GM23338 (cell line): ENCODE measurements at regions not wholly inside any gene's neighbourhood (a gene's known extent, or its start where the extent isn't known, plus 50 kb on each side); places are given as distances from the start of the nearest gene placed in this dataset.
A peak's percentile ranks its signal among the peaks of the same experiment; 100 is the strongest.

ENCODE experiments used
- ATAC-seq: fragments of 200-7000 bp; cut with Tn5 transposase; 3 replicates; pipeline ENCODE4 v1.9.1; 2020
- DNase-seq: peaks from one replicate; pipeline ENCODE4 v3.0.0-alpha.2; 2015; ENCODE audit warnings: low spot score
- H2AFZ ChIP-seq: fragments of 200-600 bp; sonication (generic); 2 replicates; pipeline ENCODE4 v1.8.0; 2016; ENCODE audit warnings: antibody characterized with exemption, mild to moderate bottlenecking, moderate library complexity
- H3F3A ChIP-seq: fragments of 200-600 bp; sonication (generic); replicated peaks from 2 replicates; pipeline ENCODE4 v1.8.0; 2017; ENCODE audit warnings: antibody characterized with exemption, mixed run types, low read depth
- H3K27ac ChIP-seq: fragments of 200-600 bp; sonication (generic); 2 replicates; pipeline ENCODE4 v1.6.1; 2016; ENCODE audit warnings: low read depth
- H3K27me3 ChIP-seq: fragments of 200-600 bp; sonication (generic); 2 replicates; pipeline ENCODE4 v1.8.0; 2016; ENCODE audit warnings: mild to moderate bottlenecking, mixed run types, moderate library complexity; ENCODE audit not compliant: insufficient read depth
- H3K36me3 ChIP-seq: fragments of 200-600 bp; sonication (generic); 2 replicates; pipeline ENCODE4 v1.8.0; 2016; ENCODE audit warnings: mild to moderate bottlenecking; ENCODE audit not compliant: insufficient read depth
- H3K4me1 ChIP-seq: fragments of 200-600 bp; sonication (generic); 2 replicates; pipeline ENCODE4 v1.8.0; 2016; ENCODE audit warnings: mild to moderate bottlenecking, moderate library complexity; ENCODE audit not compliant: insufficient read depth
- H3K4me2 ChIP-seq: fragments of 200-600 bp; sonication (generic); 2 replicates; pipeline ENCODE4 v1.7.1; 2017; ENCODE audit warnings: mixed run types
- H3K4me3 ChIP-seq: fragments of 200-600 bp; sonication (generic); 2 replicates; pipeline ENCODE4 v1.6.1; 2016; ENCODE audit warnings: mixed run types
- H3K79me2 ChIP-seq: fragments of 200-600 bp; sonication (generic); replicated peaks from 2 replicates; pipeline ENCODE4 v1.8.0; 2017; ENCODE audit warnings: mild to moderate bottlenecking; ENCODE audit not compliant: insufficient read depth
- H3K9me2 ChIP-seq: fragments of 200-600 bp; sonication (generic); 2 replicates; pipeline ENCODE4 v1.8.0; 2017; ENCODE audit not compliant: insufficient read depth
- H4K20me1 ChIP-seq: fragments of 200-600 bp; sonication (generic); replicated peaks from 2 replicates; pipeline ENCODE4 v1.8.0; 2017; ENCODE audit warnings: mild to moderate bottlenecking; ENCODE audit not compliant: insufficient read depth
- H3K27ac Mint-ChIP-seq: 2 replicates; pipeline ENCODE4 v1.8.0; 2020; ENCODE audit warnings: inconsistent platforms, mild to moderate bottlenecking, moderate library complexity, mixed read lengths
- H3K27me3 Mint-ChIP-seq: 3 replicates; pipeline ENCODE4 v1.8.0; 2022; ENCODE audit warnings: low read depth, mild to moderate bottlenecking, moderate library complexity, mixed read lengths, inconsistent platforms; ENCODE audit not compliant: insufficient read depth, poor library complexity
- H3K36me3 Mint-ChIP-seq: 3 replicates; pipeline ENCODE4 v1.8.0; 2021; ENCODE audit warnings: low read depth, mild to moderate bottlenecking, inconsistent platforms, moderate library complexity, mixed read lengths
- H3K4me1 Mint-ChIP-seq: 3 replicates; pipeline ENCODE4 v1.8.0; 2020; ENCODE audit warnings: mild to moderate bottlenecking, inconsistent platforms, mixed read lengths
- H3K4me3 Mint-ChIP-seq: 3 replicates; pipeline ENCODE4 v1.8.0; 2021; ENCODE audit warnings: moderate library complexity, mild to moderate bottlenecking, inconsistent platforms, mixed read lengths
- H3K9me3 Mint-ChIP-seq: 3 replicates; pipeline ENCODE4 v1.8.0; 2020; ENCODE audit warnings: moderate library complexity, mild to moderate bottlenecking, inconsistent platforms, mixed read lengths
- CREB1 ChIP-seq: fragments of 250-450 bp; sonication (Bioruptor Pico); IDR thresholded peaks from 2 replicates; pipeline ENCODE4 v1.5.0; 2020; ENCODE audit warnings: low read depth, mild to moderate bottlenecking, moderate library complexity
- ETS1 ChIP-seq: IDR thresholded peaks from 2 replicates; pipeline ENCODE4 v1.6.1; 2016; ENCODE audit warnings: antibody characterized with exemption
- EZH2 ChIP-seq: fragments of 200-600 bp; sonication (generic); IDR thresholded peaks from one replicate; pipeline ENCODE4 v1.8.0; 2017; ENCODE audit warnings: antibody characterized with exemption, mild to moderate bottlenecking, low read depth; ENCODE audit not compliant: unreplicated experiment
- EZH2phosphoT487 ChIP-seq: fragments of 200-600 bp; sonication (generic); IDR thresholded peaks from one replicate; pipeline ENCODE4 v1.8.1; 2018; ENCODE audit warnings: antibody characterized with exemption; ENCODE audit not compliant: unreplicated experiment
- STAT1 ChIP-seq: IDR thresholded peaks from one replicate; pipeline ENCODE4 v1.6.1; 2016; ENCODE audit warnings: antibody characterized with exemption; ENCODE audit not compliant: unreplicated experiment
- TF ChIP-seq, protein P1 (sequence below): fragments of 250-450 bp; sonication (Bioruptor Pico); IDR thresholded peaks from 2 replicates; pipeline ENCODE4 v1.5.0; 2020; ENCODE audit warnings: mild to moderate bottlenecking, moderate library complexity

DNA sequence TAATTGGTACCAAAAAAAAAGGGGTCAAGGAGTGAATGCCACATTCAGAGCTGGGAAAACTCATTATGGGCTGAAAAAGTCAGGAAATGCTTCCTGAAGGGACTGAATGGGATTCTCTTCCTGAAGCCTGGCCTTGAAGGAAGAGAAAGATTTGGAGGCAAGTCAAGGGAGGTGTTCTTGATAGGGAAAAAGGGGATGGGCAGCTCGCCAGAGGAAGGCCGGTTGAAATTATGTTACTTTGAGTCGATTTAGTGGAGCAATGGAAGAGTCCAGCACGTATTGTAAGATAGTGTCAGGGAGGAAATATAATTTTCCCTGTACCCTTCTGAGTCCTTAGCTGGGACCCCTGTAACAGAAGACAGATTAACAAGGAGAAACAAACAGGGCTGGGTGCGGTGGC, 94.1 kb upstream of the CALM2 start (continued):
- TF ChIP-seq, protein P1, sequence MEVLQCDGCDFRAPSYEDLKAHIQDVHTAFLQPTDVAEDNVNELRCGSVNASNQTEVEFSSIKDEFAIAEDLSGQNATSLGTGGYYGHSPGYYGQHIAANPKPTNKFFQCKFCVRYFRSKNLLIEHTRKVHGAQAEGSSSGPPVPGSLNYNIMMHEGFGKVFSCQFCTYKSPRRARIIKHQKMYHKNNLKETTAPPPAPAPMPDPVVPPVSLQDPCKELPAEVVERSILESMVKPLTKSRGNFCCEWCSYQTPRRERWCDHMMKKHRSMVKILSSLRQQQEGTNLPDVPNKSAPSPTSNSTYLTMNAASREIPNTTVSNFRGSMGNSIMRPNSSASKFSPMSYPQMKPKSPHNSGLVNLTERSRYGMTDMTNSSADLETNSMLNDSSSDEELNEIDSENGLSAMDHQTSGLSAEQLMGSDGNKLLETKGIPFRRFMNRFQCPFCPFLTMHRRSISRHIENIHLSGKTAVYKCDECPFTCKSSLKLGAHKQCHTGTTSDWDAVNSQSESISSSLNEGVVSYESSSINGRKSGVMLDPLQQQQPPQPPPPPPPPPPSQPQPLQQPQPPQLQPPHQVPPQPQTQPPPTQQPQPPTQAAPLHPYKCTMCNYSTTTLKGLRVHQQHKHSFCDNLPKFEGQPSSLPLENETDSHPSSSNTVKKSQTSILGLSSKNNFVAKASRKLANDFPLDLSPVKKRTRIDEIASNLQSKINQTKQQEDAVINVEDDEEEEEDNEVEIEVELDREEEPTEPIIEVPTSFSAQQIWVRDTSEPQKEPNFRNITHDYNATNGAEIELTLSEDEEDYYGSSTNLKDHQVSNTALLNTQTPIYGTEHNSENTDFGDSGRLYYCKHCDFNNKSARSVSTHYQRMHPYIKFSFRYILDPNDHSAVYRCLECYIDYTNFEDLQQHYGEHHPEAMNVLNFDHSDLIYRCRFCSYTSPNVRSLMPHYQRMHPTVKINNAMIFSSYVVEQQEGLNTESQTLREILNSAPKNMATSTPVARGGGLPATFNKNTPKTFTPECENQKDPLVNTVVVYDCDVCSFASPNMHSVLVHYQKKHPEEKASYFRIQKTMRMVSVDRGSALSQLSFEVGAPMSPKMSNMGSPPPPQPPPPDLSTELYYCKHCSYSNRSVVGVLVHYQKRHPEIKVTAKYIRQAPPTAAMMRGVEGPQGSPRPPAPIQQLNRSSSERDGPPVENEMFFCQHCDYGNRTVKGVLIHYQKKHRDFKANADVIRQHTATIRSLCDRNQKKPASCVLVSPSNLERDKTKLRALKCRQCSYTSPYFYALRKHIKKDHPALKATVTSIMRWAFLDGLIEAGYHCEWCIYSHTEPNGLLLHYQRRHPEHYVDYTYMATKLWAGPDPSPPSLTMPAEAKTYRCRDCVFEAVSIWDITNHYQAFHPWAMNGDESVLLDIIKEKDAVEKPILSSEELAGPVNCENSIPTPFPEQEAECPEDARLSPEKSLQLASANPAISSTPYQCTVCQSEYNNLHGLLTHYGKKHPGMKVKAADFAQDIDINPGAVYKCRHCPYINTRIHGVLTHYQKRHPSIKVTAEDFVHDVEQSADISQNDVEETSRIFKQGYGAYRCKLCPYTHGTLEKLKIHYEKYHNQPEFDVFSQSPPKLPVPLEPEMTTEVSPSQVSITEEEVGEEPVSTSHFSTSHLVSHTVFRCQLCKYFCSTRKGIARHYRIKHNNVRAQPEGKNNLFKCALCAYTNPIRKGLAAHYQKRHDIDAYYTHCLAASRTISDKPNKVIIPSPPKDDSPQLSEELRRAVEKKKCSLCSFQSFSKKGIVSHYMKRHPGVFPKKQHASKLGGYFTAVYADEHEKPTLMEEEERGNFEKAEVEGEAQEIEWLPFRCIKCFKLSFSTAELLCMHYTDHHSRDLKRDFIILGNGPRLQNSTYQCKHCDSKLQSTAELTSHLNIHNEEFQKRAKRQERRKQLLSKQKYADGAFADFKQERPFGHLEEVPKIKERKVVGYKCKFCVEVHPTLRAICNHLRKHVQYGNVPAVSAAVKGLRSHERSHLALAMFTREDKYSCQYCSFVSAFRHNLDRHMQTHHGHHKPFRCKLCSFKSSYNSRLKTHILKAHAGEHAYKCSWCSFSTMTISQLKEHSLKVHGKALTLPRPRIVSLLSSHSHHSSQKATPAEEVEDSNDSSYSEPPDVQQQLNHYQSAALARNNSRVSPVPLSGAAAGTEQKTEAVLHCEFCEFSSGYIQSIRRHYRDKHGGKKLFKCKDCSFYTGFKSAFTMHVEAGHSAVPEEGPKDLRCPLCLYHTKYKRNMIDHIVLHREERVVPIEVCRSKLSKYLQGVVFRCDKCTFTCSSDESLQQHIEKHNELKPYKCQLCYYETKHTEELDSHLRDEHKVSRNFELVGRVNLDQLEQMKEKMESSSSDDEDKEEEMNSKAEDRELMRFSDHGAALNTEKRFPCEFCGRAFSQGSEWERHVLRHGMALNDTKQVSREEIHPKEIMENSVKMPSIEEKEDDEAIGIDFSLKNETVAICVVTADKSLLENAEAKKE (CRISPR knock-in tag): no peak
- TF ChIP-seq EZH2 (no peak), STAT1 (no peak), EZH2phosphoT487 (no peak)

DNA sequence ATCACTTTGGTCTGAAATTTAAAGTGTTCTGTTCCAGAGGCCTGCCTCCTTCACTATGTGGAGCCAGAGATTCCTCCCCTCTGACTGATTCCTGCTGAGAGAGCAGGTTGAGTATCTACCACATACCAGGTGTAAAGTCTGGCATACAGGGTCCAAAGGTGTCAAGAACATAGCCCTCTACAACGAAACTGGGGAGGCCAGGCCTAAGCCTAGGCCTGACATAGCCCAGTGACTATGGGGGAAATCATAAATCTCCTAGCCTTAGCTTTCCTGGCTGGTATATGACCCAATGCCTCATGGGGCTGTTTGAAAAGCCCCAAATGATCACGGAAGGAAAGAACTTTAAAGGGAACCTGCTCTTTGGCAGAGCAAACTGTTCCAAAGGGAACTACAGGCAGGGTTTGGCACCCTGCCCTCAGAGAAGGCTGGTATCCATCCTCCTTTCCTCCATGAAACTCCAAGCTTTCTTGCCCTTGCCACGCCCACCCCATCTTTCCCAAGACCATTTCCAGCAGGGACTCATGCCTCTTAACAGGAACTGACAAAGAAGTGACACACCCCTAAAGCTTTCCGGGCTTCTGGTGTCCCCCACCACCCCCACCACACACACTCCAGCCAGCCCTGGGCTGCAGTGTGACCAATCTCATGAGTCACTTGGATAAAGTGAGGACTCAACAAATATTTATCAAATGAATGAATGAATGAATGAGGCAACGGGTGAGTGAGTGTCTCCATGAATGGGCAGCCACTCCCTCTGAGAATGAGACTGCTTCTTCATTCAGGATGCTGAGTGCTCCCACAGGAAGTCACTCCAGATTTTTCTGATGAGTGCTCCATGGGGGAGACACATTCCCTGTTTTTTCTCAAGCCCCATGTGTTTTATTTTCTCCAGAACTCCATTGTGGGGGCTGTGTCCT, 93.3 kb upstream of the CALM2 start:
- Mint-ChIP-seq H3K27ac (no peak overlapping the region), H3K4me1 (peaks cover 27% of the 10 kb centered on the region), H3K4me3 (no peak overlapping the region), H3K36me3 (no peaks in the 10 kb centered on the region; the same call in 2 of the 3 replicates), H3K27me3 (peaks cover 6% of the 10 kb centered on the region), H3K9me3 (no peaks in the 10 kb centered on the region)
- no peak for DNase-seq
- H2AFZ ChIP-seq: 0 out of 2 replicates have a peak overlapping the region, but pooled peaks have one; percentile 28
- TF ChIP-seq STAT1 (no peak), CREB1 (CRISPR knock-in tag) (no peak), ETS1 (no peak), EZH2phosphoT487 (no peak)
- no peaks in the 10 kb centered on the region for H4K20me1 ChIP-seq
- H3K4me3 ChIP-seq: no peak overlapping the region
- H3K27me3 ChIP-seq: no peaks in the 10 kb centered on the region
- H3K4me2 ChIP-seq: no peak overlapping the region
- H3K4me1 ChIP-seq: peaks cover 41% of the 10 kb centered on the region
- ATAC-seq: no peak
- H3K27ac ChIP-seq: no peak overlapping the region
- H3K79me2 ChIP-seq: no peaks in the 10 kb centered on the region
- H3F3A ChIP-seq: peaks cover 10% of the 10 kb centered on the region; the same call in 1 of the 2 replicates
- no peaks in the 10 kb centered on the region for H3K36me3 ChIP-seq
- no peaks in the 10 kb centered on the region for H3K9me2 ChIP-seq
